Tibial nerve (tissue), 4 donors: ENCODE measurements at regions not wholly inside any gene's neighbourhood (a gene's known extent, or its start where the extent isn't known, plus 50 kb on each side); places are given as distances from the start of the nearest gene placed in this dataset.
"Not testable (repeated sequence)": the region's sequence is repeated elsewhere in the genome, so short reads cannot be mapped to it uniquely, and the experiment has no call there.

ENCODE experiments used
- DNase-seq, 2 donors: peaks; one replicate each; pipeline ENCODE4 v3.0.0-alpha.2; 2019; ENCODE audit warnings: low spot score in 2 of 2
- H3K27ac ChIP-seq, 4 donors: fragments of 200-600 bp; sonication (generic) in 3 of 4; one replicate each; pipeline ENCODE4 v1.5.1; 2017 to 2019; ENCODE audit warnings: mild to moderate bottlenecking in 1 of 4
- H3K27me3 ChIP-seq, 2 donors: fragments of 200-600 bp; sonication (generic) in 1 of 2; one replicate each; pipeline versions ENCODE4 v1.5.1 to v1.6.0; 2017 to 2019
- H3K36me3 ChIP-seq, 3 donors: fragments of 200-600 bp; sonication (generic); one replicate each; pipeline ENCODE4 v1.5.1; 2018 to 2019
- H3K4me1 ChIP-seq, 4 donors: fragments of 200-600 bp; sonication (generic) in 3 of 4; one replicate each; pipeline ENCODE4 v1.5.1; 2017 to 2019
- H3K4me3 ChIP-seq, 4 donors: fragments of 200-600 bp; sonication (generic) in 3 of 4; one replicate each; pipeline ENCODE4 v1.5.1; 2017 to 2019; ENCODE audit warnings: mild to moderate bottlenecking in 1 of 4, moderate library complexity in 1 of 4
- H3K9me3 ChIP-seq, 4 donors: fragments of 200-600 bp; sonication (generic) in 3 of 4; one replicate each; pipeline ENCODE4 v1.5.1; 2017 to 2019
- WGBS, 2 donors: methylation state at CpG; one replicate each; pipeline ENCODE4 v1.1.5; 2018; 5-methylcytosine and 5-hydroxymethylcytosine counted together

- 69 to 73% methylated on average over 4 of the region's 4 CpGs for WGBS, 2 donors
- peaks cover 0 to 13% (median 0%) of the 10 kb centered on the region in 4 donors for H3K9me3 ChIP-seq
- not testable (repeated sequence) for H3K27me3 ChIP-seq, DNase-seq, H3K27ac ChIP-seq, H3K4me1 ChIP-seq, H3K4me3 ChIP-seq, H3K36me3 ChIP-seq
These were observed 864.9 kb upstream of the TPTE start for GRCh38 chr21:9656455-9656854.

GRCh38 chr21:9657779-9658178, 863.6 kb upstream of the TPTE start:
- H3K36me3 ChIP-seq, DNase-seq, H3K4me1 ChIP-seq, H3K4me3 ChIP-seq, H3K27ac ChIP-seq, H3K27me3 ChIP-seq: not testable (repeated sequence)
- 59 to 70% methylated on average over 5 of the region's 5 CpGs for WGBS, 2 donors
- peaks cover 0 to 13% (median 0%) of the 10 kb centered on the region in 4 donors for H3K9me3 ChIP-seq

GRCh38 chr21:9659877-9660276, 861.5 kb upstream of the TPTE start:
- WGBS, 2 donors, result no CpG with 5 or more reads among the region's 17 CpGs
- H3K4me1 ChIP-seq, H3K27me3 ChIP-seq, DNase-seq, H3K36me3 ChIP-seq, H3K4me3 ChIP-seq, H3K27ac ChIP-seq: not testable (repeated sequence)
- H3K9me3 ChIP-seq, result peaks cover 0 to 13% (median 0%) of the 10 kb centered on the region in 4 donors

- 80 to 94% methylated on average over 2 to 3 of the region's 18 CpGs for WGBS, 2 donors
- not testable (repeated sequence) for H3K36me3 ChIP-seq, H3K4me3 ChIP-seq, H3K27ac ChIP-seq, H3K27me3 ChIP-seq, DNase-seq, H3K9me3 ChIP-seq, H3K4me1 ChIP-seq
These were observed 857.3 kb upstream of the TPTE start for GRCh38 chr21:9663914-9664729.

GRCh38 chr21:9675811-9676210, 845.6 kb upstream of the TPTE start:
- not testable (repeated sequence) for H3K9me3 ChIP-seq, H3K4me3 ChIP-seq, H3K27me3 ChIP-seq, H3K4me1 ChIP-seq, H3K36me3 ChIP-seq, DNase-seq, H3K27ac ChIP-seq
- 74 to 87% methylated on average over 7 to 8 of the region's 10 CpGs for WGBS, 2 donors

GRCh38 chr21:9679029-9679428, 842.4 kb upstream of the TPTE start:
- H3K4me1 ChIP-seq, H3K4me3 ChIP-seq, DNase-seq, H3K36me3 ChIP-seq, H3K9me3 ChIP-seq, H3K27me3 ChIP-seq, H3K27ac ChIP-seq: not testable (repeated sequence)
- 47 to 55% methylated on average over 3 to 5 of the region's 18 CpGs for WGBS, 2 donors

- H3K9me3 ChIP-seq, H3K27me3 ChIP-seq, H3K36me3 ChIP-seq, H3K27ac ChIP-seq, DNase-seq, H3K4me1 ChIP-seq, H3K4me3 ChIP-seq: not testable (repeated sequence)
- WGBS, 2 donors, result no CpG with 5 or more reads among the region's 14 CpGs
These were observed 832.4 kb upstream of the TPTE start for GRCh38 chr21:9688945-9689344.

- WGBS, 2 donors, result 70 to 73% methylated on average over 5 to 6 of the region's 8 CpGs
- not testable (repeated sequence) for H3K4me1 ChIP-seq, DNase-seq, H3K9me3 ChIP-seq, H3K4me3 ChIP-seq, H3K27me3 ChIP-seq, H3K27ac ChIP-seq, H3K36me3 ChIP-seq
These were observed 830.4 kb upstream of the TPTE start for GRCh38 chr21:9690981-9691380.

GRCh38 chr21:9695759-9696158, 825.6 kb upstream of the TPTE start:
- not testable (repeated sequence) for H3K4me1 ChIP-seq, H3K27ac ChIP-seq, H3K36me3 ChIP-seq, H3K4me3 ChIP-seq, H3K27me3 ChIP-seq, DNase-seq, H3K9me3 ChIP-seq
- WGBS, 2 donors, result 67% methylated on average over 6 of the region's 6 CpGs

- H3K27me3 ChIP-seq, H3K4me3 ChIP-seq, H3K36me3 ChIP-seq, H3K27ac ChIP-seq, H3K4me1 ChIP-seq, H3K9me3 ChIP-seq, DNase-seq: not testable (repeated sequence)
- no CpG with 5 or more reads among the region's 8 CpGs for WGBS, 2 donors
These were observed 823.6 kb upstream of the TPTE start for GRCh38 chr21:9697751-9698150.

GRCh38 chr21:9705016-9705415, 816.4 kb upstream of the TPTE start:
- not testable (repeated sequence) for H3K27me3 ChIP-seq, DNase-seq, H3K4me1 ChIP-seq, H3K27ac ChIP-seq, H3K4me3 ChIP-seq, H3K9me3 ChIP-seq, H3K36me3 ChIP-seq
- 79% methylated on average over 40 to 43 of the region's 44 CpGs for WGBS, 2 donors

- H3K27ac ChIP-seq, H3K4me3 ChIP-seq, DNase-seq, H3K4me1 ChIP-seq, H3K36me3 ChIP-seq, H3K9me3 ChIP-seq, H3K27me3 ChIP-seq: not testable (repeated sequence)
- 79 to 80% methylated on average over 49 to 52 of the region's 63 CpGs for WGBS, 2 donors
These were observed 815.9 kb upstream of the TPTE start for GRCh38 chr21:9705455-9705854.

GRCh38 chr21:9724542-9724941, 796.8 kb upstream of the TPTE start:
- not testable (repeated sequence) for H3K9me3 ChIP-seq

GRCh38 chr21:9727187-9727586, 794.2 kb upstream of the TPTE start:
- H3K4me1 ChIP-seq, H3K4me3 ChIP-seq, H3K36me3 ChIP-seq, H3K27ac ChIP-seq, DNase-seq, H3K27me3 ChIP-seq, H3K9me3 ChIP-seq: not testable (repeated sequence)
- 26 to 35% methylated on average over 3 of the region's 3 CpGs for WGBS, 2 donors

More at GRCh38 chr21:9724542-9724941, 796.8 kb upstream of the TPTE start:
- H3K27ac ChIP-seq, H3K4me1 ChIP-seq, H3K27me3 ChIP-seq, H3K36me3 ChIP-seq, H3K4me3 ChIP-seq, DNase-seq: not testable (repeated sequence)
- 59 to 61% methylated on average over 6 of the region's 6 CpGs for WGBS, 2 donors
